Muscle layer of colon (tissue), 2 donors: ENCODE measurements at regions not wholly inside any gene's neighbourhood (a gene's known extent, or its start where the extent isn't known, plus 50 kb on each side); places are given as distances from the start of the nearest gene placed in this dataset.

Experiments
- H3K27ac ChIP-seq: one replicate; pipeline ENCODE4 v1.7.0; 2013; ENCODE audit warnings: low read depth, mild to moderate bottlenecking, low read length, moderate library complexity
- H3K27me3 ChIP-seq, 2 donors: one replicate each; pipeline ENCODE4 v1.7.0; 2013; ENCODE audit warnings: low read length in 2 of 2, mild to moderate bottlenecking in 2 of 2; ENCODE audit not compliant: insufficient read depth in 2 of 2, control insufficient read depth in 1 of 2
- H3K36me3 ChIP-seq: one replicate; pipeline ENCODE4 v1.7.0; 2013; ENCODE audit warnings: mild to moderate bottlenecking, low read length; ENCODE audit not compliant: insufficient read depth
- H3K4me1 ChIP-seq: one replicate; pipeline ENCODE4 v1.7.0; 2013; ENCODE audit warnings: mild to moderate bottlenecking, low read length; ENCODE audit not compliant: insufficient read depth
- H3K4me3 ChIP-seq, 2 donors: one replicate each; pipeline ENCODE4 v1.7.0; 2013; ENCODE audit warnings: low read length in 2 of 2, low read depth in 1 of 2, mild to moderate bottlenecking in 1 of 2, moderate library complexity in 1 of 2
- H3K9ac ChIP-seq: one replicate; pipeline ENCODE4 v1.7.0; 2013; ENCODE audit warnings: low read length
- H3K9me3 ChIP-seq: one replicate; pipeline ENCODE4 v1.7.0; 2013; ENCODE audit warnings: mild to moderate bottlenecking, low read length
- donor health status: abdominal sarcoma.
- donor health status: Adenocarcinoma of cecum.

GRCh38 chr15:72939514-72940228 is 112.6 kb upstream of the NEO1 start:
- Histone ChIP-seq H3K27me3 (no peaks in the 10 kb centered on the region), H3K4me1 (no peaks in the 10 kb centered on the region), H3K27ac (no peak overlapping the region), H3K9ac (no peak overlapping the region), H3K9me3 (no peaks in the 10 kb centered on the region), H3K4me3 (no peak overlapping the region), H3K36me3 (no peaks in the 10 kb centered on the region)

GRCh38 chr15:72936691-72937679 is 115.3 kb upstream of the NEO1 start:
- Histone ChIP-seq H3K4me3 (no peak overlapping the region), H3K4me1 (no peaks in the 10 kb centered on the region), H3K9me3 (no peaks in the 10 kb centered on the region), H3K36me3 (no peaks in the 10 kb centered on the region), H3K9ac (no peak overlapping the region), H3K27ac (no peak overlapping the region), H3K27me3 (no peaks in the 10 kb centered on the region)

GRCh38 chr15:72936237-72936636 is 116.0 kb upstream of the NEO1 start:
- Histone ChIP-seq H3K27me3 (no peaks in the 10 kb centered on the region), H3K9ac (no peak overlapping the region), H3K9me3 (no peaks in the 10 kb centered on the region), H3K36me3 (no peaks in the 10 kb centered on the region), H3K4me3 (no peak overlapping the region), H3K27ac (no peak overlapping the region), H3K4me1 (no peaks in the 10 kb centered on the region)

GRCh38 chr15:72935521-72935920 is 116.7 kb upstream of the NEO1 start:
- Histone ChIP-seq H3K4me3 (no peak overlapping the region), H3K9ac (no peak overlapping the region), H3K36me3 (no peaks in the 10 kb centered on the region), H3K27me3 (no peaks in the 10 kb centered on the region), H3K9me3 (no peaks in the 10 kb centered on the region), H3K27ac (no peak overlapping the region), H3K4me1 (no peaks in the 10 kb centered on the region)

GRCh38 chr15:72934921-72935320 is 117.3 kb upstream of the NEO1 start:
- H3K9me3 ChIP-seq: no peaks in the 10 kb centered on the region
- no peaks in the 10 kb centered on the region for H3K36me3 ChIP-seq
- H3K27me3 ChIP-seq: no peaks in the 10 kb centered on the region
- H3K9ac ChIP-seq: no peak overlapping the region
- H3K4me1 ChIP-seq: no peaks in the 10 kb centered on the region
- H3K4me3 ChIP-seq: no peak overlapping the region
- no peak overlapping the region for H3K27ac ChIP-seq

- no peaks in the 10 kb centered on the region for H3K4me1 ChIP-seq
- no peak overlapping the region for H3K27ac ChIP-seq
- H3K27me3 ChIP-seq: no peaks in the 10 kb centered on the region
- no peak overlapping the region for H3K4me3 ChIP-seq
- H3K9ac ChIP-seq: no peak overlapping the region
- H3K9me3 ChIP-seq: no peaks in the 10 kb centered on the region
- no peaks in the 10 kb centered on the region for H3K36me3 ChIP-seq
Observed at GRCh38 chr15:72933976-72934375, 118.3 kb upstream of the NEO1 start.

- no peaks in the 10 kb centered on the region for H3K36me3 ChIP-seq
- no peak overlapping the region for H3K4me3 ChIP-seq
- H3K4me1 ChIP-seq: no peaks in the 10 kb centered on the region
- no peak overlapping the region for H3K9ac ChIP-seq
- no peaks in the 10 kb centered on the region for H3K9me3 ChIP-seq
- no peaks in the 10 kb centered on the region for H3K27me3 ChIP-seq
- H3K27ac ChIP-seq: no peak overlapping the region
Observed at GRCh38 chr15:72932472-72932871, 119.8 kb upstream of the NEO1 start.

- Histone ChIP-seq H3K4me1 (no peaks in the 10 kb centered on the region), H3K27me3 (no peaks in the 10 kb centered on the region), H3K4me3 (no peak overlapping the region), H3K27ac (no peak overlapping the region), H3K9ac (no peak overlapping the region), H3K9me3 (no peaks in the 10 kb centered on the region), H3K36me3 (no peaks in the 10 kb centered on the region)
Observed at GRCh38 chr15:72927451-72927850, 124.8 kb upstream of the NEO1 start.

GRCh38 chr15:72925661-72926060 is 126.6 kb upstream of the NEO1 start:
- H3K9ac ChIP-seq: no peak overlapping the region
- H3K4me3 ChIP-seq: no peak overlapping the region
- no peaks in the 10 kb centered on the region for H3K4me1 ChIP-seq
- no peak overlapping the region for H3K27ac ChIP-seq
- H3K36me3 ChIP-seq: no peaks in the 10 kb centered on the region
- H3K27me3 ChIP-seq: no peaks in the 10 kb centered on the region
- no peaks in the 10 kb centered on the region for H3K9me3 ChIP-seq

- no peak overlapping the region for H3K4me3 ChIP-seq
- H3K4me1 ChIP-seq: no peaks in the 10 kb centered on the region
- H3K9ac ChIP-seq: no peak overlapping the region
- H3K27me3 ChIP-seq: no peaks in the 10 kb centered on the region
- no peak overlapping the region for H3K27ac ChIP-seq
- H3K9me3 ChIP-seq: no peaks in the 10 kb centered on the region
- H3K36me3 ChIP-seq: no peaks in the 10 kb centered on the region
Observed at GRCh38 chr15:72923289-72923688, 129.0 kb upstream of the NEO1 start.

GRCh38 chr15:72920551-72920950 is 131.7 kb upstream of the NEO1 start:
- Histone ChIP-seq H3K9ac (no peak overlapping the region), H3K4me1 (no peaks in the 10 kb centered on the region), H3K36me3 (no peaks in the 10 kb centered on the region), H3K9me3 (no peaks in the 10 kb centered on the region), H3K4me3 (no peak overlapping the region), H3K27me3 (no peaks in the 10 kb centered on the region), H3K27ac (no peak overlapping the region)
